HG03135 (cell line): ENCODE measurements at regions not wholly inside any gene's neighbourhood (a gene's known extent, or its start where the extent isn't known, plus 50 kb on each side); places are given as distances from the start of the nearest gene placed in this dataset.
"Not testable (repeated sequence)": the region's sequence is repeated elsewhere in the genome, so short reads cannot be mapped to it uniquely, and the experiment has no call there.

Source experiments
- ATAC-seq: cut with Tn5 transposase; IDR thresholded peaks from one replicate; pipeline ENCODE4 v1.9.1; 2021; ENCODE audit warnings: mild to moderate bottlenecking, moderate library complexity; ENCODE audit not compliant: unreplicated experiment

GRCh38 chr4:4030509-4030908 lies 196.2 kb downstream of the OTOP1 start:
- ATAC-seq: not testable (repeated sequence)

- ATAC-seq: not testable (repeated sequence)
Measured at GRCh38 chr4:4031446-4032135, 195.1 kb downstream of the OTOP1 start.

GRCh38 chr4:4032364-4032763 lies 194.4 kb downstream of the OTOP1 start:
- ATAC-seq: not testable (repeated sequence)

- ATAC-seq: not testable (repeated sequence)
Measured at GRCh38 chr4:4032801-4033605, 193.7 kb downstream of the OTOP1 start.

DNA sequence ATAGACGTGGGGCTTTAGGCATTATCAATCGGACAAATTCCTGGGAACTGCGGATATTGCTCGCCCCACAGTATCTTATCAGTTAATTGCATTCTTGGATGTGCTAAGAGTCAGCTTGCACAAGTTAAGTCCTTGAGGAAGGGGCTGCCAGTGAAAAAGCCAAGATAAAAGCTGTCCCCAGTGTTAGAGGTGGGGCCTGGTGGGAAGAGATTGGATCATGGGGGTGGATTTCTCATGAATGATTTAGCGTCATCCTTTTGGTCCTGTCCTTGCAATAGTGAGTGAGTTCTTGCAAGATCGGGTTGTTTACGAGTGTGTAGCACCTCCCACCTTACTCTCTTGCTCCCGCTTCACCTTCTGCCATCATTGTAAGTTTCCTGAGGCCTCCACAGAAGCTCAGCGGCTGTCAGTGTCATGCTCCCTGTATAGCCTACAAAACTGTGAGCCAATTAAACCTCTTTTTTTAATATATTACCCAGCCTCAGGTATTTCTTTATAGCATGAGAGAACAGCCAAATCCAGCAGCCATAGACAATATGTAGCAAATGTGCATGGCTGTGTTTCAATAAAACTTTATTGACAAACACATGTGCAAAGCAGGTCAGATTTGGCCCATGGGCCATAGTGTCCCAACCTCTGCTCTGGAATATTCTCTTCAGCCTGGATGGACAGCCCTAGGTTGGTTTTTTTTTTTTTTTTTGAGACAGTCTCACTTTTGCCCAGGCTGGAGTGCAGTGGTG lies 189.2 kb downstream of the OTOP1 start:
- not testable (repeated sequence) for ATAC-seq

GRCh38 chr4:4045823-4046222 lies 180.9 kb downstream of the OTOP1 start:
- ATAC-seq: not testable (repeated sequence)

GRCh38 chr4:4046686-4047085 lies 180.0 kb downstream of the OTOP1 start:
- ATAC-seq: not testable (repeated sequence)

- not testable (repeated sequence) for ATAC-seq
Measured at GRCh38 chr4:4047202-4047601, 179.5 kb downstream of the OTOP1 start.

DNA sequence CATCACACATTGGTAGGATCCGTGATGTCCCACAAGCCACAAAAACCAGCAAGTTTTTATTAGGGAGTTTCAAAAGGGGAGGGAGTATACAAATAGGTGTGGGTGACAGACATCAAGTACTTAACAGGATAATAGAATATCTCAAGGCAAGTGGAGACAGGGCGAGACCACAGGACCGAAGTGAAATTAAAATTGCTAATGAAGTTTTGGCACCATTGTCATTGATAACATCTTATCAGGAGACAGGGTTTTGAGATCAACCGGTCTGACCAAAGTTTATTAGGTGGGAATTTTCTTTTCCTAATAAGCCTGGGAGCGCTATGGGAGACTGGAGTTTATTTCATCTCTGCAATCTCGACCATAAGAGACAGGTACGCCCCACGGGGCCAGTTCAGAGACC lies 178.5 kb downstream of the OTOP1 start:
- not testable (repeated sequence) for ATAC-seq

GRCh38 chr4:4050781-4051180 lies 175.9 kb downstream of the OTOP1 start:
- not testable (repeated sequence) for ATAC-seq

DNA sequence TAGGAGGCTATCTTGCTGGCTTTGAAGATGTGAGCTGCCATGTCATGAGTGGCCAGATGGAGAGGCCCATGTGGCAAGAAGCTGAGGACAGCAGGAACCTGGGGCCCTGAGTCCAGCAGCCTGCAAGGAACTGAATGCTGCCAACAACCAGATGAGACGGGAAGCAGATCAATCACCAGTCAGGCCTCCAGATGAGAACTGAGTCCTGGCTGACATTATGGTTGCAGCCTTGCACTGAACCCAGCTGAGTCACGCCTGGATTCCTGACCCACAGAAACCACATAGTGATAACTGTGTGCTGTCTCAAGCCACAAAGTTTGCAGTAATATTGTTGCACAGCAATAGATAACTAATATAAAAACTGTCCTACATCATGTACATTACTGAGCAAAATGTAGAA lies 173.8 kb downstream of the OTOP1 start:
- ATAC-seq: not testable (repeated sequence)

DNA sequence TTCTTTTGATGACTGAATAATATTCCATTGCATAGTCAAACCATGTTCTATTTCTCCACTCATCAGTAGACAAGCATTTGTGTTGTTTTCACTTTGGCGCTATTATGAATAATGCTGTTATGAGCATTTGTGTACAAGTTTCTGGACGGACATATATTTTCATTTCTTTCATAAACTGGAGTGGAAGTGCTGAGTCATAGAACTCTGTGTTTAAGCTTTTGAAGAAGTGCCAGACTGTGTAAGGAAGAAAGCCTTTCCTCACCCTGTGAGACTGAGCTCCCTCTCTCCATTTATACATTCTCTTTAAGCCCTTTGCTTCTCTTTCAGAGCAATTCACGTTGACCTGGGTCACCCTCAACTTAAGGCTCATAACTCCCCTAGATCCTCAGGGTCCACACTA lies 169.5 kb downstream of the OTOP1 start:
- not testable (repeated sequence) for ATAC-seq

- not testable (repeated sequence) for ATAC-seq
Measured at GRCh38 chr4:4084171-4084570, 142.6 kb downstream of the OTOP1 start.

DNA sequence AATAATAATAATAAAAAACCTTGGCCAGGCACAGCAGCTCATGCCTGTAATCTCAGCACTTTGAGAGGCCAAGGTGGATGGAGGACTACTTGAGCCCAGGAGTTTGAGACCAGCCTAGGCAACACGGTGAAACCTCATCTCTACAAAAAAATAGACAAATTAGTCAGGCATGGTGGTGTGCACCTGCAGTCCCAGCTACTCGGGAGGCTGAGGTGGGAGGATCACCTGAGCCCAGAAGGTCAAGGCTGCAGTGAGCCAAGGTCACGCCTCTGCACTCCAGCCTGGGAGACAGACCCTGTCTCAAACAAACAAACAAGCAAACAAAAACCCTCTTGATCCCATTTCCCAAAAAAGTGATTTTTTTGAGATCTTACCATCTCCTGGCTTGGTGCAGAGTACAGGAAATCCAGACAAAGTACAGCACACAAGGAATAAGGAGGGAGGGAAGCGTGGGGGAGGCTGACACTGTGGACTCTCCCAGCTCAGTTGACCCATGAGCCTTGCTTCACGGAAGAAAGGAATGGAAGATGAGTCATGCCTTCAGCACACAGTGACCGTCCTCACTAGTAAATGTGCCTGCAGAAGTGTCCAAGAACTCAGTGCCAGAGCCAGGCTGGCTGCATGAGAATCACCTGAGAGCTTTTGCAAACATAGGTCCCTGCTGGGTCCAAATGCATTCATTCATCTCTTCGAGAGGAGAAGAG lies 136.9 kb downstream of the OTOP1 start:
- not testable (repeated sequence) for ATAC-seq

DNA sequence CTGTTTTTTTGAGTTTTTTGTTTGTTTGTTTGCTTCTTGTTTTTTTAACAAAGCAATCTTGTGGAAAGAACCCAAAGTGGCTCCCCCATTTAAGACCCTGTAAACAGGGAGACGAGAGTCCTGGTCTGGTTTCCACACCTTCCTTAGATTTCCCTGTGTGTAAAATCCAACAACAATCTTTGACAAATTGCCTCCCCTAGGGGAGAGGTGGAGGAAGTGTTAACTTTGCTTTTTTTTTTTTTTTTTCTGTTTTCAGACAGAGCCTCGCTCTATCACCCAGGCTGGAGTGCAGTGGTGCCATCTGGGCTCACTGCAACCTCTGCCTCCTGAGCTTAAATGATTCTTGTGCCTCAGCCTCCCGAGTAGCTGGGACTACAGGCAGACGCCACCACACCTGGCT lies 136.0 kb downstream of the OTOP1 start:
- ATAC-seq: not testable (repeated sequence)

GRCh38 chr4:4092159-4092558 lies 134.6 kb downstream of the OTOP1 start:
- ATAC-seq: not testable (repeated sequence)

DNA sequence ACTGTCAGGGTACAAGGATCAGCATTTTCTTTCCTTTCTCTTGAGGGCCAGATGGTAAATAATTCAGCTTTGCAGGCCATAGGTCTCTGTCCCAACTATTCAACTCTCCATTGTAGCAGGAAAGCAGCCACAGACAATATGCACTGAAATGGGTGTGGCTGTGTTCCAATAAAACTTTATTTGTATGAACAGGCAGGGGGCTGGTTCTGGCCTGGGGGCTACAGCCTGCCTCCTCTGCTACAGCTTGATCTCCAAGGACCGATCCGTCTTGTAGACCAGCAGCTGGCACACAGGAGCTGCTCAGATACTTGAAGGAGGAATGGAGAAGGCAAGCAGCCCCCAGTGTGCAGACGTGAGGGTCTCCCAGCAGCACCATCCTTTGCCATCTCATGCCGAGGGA lies 127.1 kb downstream of the OTOP1 start:
- ATAC-seq: not testable (repeated sequence)

DNA sequence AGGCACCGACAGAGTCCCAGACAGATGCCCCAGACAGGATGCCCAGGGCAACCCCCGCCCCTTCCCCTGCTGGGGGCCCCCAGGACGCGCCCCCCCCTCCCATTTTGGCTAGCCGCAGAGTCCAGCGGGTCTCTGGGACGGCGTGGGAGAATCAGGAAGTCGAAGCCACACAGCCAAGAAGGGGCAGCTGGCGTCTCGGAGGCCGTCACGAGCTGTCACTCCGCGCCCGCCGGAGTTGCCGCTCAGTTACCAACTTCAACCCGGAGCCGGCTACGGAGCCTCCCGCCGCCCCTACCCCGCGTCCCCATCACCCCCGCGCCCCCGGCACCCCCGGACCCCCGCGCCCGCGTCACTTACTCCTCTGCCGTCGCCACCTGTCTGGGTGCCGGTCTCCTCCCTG lies 119.8 kb downstream of the OTOP1 start:
- ATAC-seq: not testable (repeated sequence)

- ATAC-seq: not testable (repeated sequence)
Measured at GRCh38 chr4:4107411-4108107, 119.2 kb downstream of the OTOP1 start.

DNA sequence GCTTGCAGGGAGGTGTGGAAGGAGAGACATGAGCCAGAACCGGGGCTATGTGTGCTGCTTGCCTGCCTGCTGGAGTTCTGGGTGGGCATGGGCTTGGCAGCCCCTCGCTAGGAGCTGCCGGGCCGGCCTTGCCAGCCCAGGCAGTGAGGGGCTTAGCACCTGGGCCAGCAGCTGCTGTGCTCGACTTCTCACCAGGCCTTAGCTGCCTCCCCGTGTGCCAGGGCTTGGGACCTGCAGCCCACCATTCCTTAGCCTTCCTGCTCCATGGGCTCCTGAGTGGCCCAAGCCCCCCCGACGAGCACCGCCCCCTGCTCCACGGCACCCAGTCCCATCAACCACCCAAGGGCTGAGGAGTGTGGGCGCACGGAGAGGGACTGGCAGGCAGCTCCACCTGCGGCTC lies 111.3 kb downstream of the OTOP1 start:
- ATAC-seq: not testable (repeated sequence)
